Midbrain (tissue), 1 donor: ENCODE measurements at regions not wholly inside any gene's neighbourhood (a gene's known extent, or its start where the extent isn't known, plus 50 kb on each side); places are given as distances from the start of the nearest gene placed in this dataset.

Experiments
- DNase-seq: peaks from one replicate; lab custom pipeline; 2025; lab: John Stamatoyannopoulos, UW

DNA sequence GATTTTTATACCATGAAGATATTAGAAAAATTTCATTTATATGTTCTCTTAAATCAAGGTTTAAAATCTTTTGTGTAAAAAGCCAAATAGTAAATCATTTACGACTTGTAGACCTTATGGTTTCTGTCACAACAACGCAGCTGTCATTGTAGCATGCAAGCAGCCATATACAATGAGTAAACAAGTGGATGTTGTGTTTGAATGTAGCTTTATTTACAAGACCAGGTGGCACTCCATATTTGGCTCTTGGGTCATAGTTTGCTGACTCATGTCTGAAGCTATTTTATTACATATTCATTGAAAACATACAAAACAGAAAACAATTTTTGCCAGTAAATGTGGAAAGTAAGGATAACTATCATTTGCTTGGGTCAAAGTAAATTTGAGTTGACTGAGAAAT, 930.8 kb downstream of the SLITRK5 start:
- DNase-seq, result no peak

DNA sequence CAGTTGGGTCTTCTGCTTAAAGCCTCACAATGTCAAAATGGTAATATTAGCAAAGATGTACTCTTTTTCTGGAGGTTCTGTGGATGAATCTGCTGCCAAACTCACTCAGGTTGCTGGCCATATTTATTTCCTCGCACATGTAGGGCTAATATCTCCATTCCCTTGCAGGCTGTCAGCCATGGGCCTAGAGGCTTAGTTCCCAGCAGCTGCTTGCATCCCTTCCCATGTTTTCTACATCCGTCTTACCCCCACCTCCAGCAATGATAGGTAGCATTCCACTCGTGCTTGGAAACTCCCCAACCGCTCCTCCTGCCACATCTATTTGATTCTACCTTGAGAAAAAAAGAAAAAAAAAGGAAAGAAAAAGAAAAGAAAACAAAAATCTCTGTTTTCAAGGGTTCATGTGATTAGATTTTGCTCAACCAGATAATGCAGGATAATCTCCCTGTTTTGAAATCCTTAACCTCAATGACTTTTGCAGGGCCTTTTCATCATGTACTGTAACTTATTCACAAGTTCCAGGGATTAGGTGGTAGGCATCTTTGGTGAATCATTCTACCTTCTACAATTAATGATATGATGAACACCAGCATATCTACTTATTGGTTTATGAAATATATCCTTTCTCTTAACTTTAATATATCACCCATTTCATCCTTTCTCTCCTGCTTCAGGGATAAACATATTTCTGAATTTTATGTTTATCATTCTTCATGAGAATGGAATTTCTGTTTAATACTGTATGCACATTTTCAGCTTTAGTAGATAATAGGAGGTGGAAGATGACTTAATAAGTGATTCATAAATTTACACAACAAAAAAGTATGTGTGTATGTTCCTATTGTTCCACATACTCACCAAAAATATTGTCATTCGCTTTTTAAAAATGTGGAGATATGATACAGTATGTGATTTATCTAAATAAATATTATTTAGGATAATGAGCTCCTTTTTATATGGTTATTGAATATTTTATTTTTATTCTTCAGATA, 931.9 kb downstream of the SLITRK5 start:
- DNase-seq, result no peak

DNA sequence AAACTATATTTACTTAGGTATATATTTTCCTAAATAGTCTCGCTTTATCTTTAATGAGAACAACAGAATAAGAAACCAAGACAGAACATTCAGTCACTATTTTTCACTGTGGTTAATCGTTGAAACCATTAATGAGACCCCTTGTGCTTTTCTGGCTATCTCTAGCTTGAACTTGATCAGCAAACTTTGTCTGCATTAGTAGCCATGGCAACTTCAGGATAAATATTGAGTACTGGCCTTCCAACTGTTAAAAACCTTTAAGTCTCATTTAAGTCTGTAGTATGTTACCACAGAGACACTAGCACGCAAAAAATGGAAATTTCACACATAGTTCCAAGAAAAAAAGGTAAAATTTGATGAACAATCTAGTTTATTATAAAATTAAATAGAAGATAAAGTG, 946.0 kb downstream of the SLITRK5 start:
- DNase-seq, result no peak

DNA sequence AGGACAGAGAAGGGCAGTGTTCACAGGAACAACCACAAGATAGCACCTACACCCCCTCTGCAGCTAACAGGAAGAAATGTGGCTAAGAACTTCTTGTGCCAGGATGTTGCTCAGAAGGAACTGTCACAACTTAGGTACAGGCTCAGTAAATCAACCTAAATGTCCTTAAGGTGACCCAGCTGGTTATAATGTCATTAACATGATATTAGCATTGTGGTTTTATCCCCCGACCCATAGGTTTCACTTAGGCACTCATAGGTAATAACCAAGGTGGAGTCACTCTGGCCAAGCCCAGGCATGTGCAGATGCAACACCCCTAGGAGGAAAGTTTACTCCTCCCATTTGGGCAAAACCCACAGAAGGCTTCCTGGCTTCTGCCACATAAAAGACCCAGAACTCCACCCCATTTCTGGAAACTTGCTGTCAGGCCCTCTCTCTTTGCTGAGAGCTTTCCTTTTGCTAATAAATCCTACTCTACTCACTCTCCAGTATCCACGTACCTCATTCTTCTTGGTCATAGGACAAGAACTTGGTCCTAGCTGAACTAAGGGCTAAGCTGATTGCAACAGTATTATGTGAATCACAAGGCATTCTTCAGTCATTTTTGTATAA, 951.3 kb downstream of the SLITRK5 start:
- DNase-seq, result no peak

DNA sequence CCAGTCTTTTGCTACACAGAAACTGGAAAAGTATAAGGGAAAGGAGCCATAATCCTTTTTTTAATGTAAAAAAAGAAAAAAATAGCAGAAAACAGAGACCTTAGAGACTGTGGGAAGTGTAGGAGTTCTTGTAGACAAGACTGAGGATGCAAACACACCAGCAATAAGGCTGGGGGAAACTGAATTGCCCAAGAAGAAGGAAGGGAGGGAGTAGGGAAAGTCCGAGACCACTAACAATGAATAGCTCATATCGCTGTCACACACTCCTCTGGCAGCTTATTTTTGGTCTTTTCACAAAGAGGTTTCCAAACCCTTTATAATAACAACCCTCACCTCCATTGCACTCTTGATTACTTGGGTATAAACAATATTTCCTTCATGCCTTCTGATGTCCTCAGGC, 952.0 kb downstream of the SLITRK5 start:
- DNase-seq, result no peak

DNA sequence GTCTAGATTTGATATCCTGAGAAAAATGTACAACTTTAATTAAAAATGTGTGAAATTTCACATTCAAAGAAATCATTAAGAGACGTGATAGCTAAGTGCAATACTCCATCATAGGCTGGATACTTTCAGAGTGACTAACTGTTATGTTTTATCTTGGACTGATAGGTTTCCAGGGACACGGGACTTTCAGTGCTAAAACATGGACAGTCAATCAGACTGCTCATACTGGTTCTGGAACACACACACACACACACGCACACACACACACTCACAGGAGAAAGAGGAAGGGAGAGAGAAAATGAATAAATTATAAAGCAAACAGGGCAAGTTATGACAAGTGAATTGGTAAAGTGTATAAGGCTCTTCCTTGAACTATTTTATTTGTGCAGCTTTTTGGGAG, 955.9 kb downstream of the SLITRK5 start:
- no peak for DNase-seq

GRCh38 chr13:88628882-88629281, 957.7 kb downstream of the SLITRK5 start:
- no peak for DNase-seq

DNA sequence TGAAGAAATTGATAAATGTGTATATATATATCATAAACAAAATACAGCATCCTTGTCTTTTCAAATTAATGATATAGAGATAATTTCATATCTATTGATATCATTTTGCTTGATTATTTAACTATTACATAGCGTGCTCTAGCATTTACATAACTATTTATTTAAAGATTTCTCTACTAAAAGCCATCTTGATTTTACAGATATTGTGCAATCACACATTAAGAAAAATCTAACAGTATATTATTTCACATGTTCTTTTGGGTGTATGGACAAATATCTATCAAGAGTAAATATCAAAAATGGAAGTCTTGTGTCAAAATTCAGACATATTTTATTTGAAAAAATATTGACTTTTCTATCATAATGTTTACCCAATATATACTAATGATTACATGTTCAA, 966.8 kb downstream of the SLITRK5 start:
- no peak for DNase-seq

DNA sequence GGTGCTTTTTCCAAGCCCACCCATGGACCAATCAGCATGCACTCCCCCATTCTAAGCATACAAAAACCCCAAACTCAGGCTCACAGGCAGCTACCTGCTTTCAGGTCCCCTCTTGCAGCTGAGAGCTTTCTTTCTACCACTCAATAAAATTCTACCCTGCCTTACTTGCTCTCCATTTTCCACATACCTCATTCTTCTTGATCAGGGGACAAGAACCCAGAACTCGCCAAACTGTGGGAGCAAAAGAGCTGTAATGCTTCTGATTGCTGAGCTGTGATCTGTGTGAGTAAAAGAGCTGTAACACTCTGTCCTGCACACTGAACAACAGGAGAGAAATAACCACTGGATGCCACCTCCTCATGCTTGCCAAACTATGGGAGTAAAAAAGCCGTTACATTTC, 972.1 kb downstream of the SLITRK5 start:
- DNase-seq, result no peak

DNA sequence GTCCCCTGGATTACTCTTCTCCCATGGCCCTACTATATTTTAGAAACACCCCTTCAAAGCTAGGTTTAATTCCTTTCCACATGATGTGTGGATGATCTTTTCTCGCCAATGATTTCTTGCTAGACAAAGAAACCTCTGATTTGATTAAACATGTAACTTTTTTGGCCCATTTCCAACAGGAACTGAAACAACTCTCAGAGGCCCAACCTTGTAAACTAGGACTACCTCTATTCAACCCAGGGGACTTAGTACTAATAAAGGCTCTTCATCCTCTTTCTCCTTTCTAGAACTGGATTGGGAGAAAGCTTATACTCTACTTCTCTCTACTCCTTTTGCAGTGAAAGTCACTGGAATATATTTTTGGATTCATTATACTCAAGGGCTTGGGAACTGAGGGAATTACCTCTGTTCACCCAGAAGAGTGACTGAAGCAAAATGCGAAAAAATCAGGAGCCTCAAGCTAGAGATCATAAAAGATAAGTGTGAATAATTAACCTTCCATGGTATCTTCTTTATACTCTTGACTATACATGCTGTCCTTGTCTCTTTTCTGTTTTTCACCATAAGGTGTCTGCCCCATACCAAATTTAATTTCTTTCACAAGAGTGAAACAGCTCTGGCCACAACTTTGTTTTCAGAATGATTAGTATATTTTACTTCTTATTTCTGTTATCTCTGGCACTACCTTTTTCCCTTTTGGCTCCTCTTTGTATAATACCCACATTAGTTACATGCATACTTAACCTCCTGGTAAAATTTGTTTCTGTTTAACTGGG, 977.6 kb downstream of the SLITRK5 start:
- no peak for DNase-seq

DNA sequence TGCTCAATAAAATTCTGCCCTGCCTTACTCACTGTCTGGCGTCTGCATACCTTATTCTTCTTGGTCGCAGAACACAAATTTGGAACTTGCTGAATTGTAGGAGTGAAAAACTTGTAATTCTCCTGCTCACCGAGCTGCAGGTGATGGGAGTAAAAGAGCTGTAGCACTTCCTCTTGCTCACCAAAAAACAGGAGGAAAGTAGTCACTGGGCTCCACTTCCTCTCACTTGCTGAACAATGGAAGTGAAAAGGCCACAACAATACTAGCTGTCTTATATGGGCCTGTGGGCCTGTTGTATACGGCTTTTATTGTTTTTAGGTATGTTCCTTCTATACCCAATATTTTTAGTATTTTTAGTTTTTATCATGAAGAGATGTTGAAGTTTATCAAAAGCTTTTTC, 978.7 kb downstream of the SLITRK5 start:
- DNase-seq, result no peak

DNA sequence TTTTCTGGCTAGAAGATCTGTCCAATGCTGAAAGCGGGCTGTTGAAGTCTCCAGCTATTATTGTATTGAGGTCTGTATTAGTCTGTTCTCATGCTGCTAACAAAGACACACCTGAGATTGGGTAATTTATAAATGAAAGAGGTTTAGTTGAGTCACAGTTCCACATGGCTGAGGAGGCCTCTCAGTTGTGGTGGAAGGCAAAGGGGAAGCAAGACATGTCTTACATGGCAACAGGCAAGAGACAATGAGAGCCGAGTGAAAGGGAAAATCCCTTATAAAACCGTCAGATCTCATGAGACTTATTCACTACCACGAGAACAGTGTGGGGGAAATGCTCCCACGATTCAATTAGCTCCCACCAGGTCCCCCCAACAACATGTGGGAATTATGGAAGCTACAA, 980.4 kb downstream of the SLITRK5 start:
- DNase-seq, result no peak

DNA sequence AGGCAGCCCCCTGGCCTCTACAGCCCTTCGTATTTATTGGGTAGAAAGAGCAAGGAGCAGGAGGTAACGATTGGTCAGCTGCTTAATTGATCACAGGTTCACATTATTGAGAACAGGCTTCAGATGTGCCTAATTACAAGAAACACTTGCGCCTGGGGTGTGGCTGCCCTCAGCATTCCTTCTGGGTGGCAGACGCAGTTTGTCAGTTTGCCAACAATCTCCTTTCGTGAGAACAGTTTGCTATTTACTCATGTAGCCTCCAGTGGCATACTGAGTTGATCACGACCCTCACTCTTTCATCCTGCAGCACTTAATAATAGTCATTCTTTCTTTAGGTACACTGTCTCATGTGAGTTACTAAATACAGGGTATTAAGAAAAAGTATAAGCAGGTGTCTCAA, 985.6 kb downstream of the SLITRK5 start:
- no peak for DNase-seq

- no peak for DNase-seq
These were observed 999.3 kb downstream of the SLITRK5 start for GRCh38 chr13:88670509-88670908.

GRCh38 chr13:88674841-88675240, 1003.7 kb downstream of the SLITRK5 start:
- DNase-seq, result no peak

DNA sequence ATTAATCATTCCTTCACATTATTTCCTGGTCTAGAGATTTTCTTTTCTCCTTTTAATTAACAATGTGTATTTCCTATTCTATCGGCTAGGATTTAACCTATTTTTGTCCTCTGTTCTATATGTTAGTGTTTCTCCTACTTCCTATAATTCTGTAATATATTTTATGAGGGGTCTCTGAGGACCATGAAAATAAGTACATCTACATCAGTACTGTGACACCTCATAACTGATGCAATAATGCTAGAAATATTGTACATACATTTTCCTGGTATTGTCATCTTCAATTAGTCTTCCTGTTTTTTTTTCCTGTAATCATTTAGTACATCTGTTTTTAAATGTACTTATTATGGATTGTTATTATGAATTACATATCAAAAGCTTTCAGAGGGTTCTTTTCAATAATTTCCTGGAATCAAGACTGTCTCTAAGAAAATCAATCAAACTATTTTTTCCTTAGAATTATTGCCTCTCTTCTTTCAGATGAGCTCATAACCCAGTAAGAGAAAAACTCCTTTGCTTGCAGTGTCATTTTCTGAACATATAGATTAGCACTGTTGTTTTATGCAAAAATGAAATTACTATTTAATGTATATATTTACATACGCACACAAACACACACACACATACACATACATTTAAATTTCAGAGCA, 1004.3 kb downstream of the SLITRK5 start:
- DNase-seq, result no peak

DNA sequence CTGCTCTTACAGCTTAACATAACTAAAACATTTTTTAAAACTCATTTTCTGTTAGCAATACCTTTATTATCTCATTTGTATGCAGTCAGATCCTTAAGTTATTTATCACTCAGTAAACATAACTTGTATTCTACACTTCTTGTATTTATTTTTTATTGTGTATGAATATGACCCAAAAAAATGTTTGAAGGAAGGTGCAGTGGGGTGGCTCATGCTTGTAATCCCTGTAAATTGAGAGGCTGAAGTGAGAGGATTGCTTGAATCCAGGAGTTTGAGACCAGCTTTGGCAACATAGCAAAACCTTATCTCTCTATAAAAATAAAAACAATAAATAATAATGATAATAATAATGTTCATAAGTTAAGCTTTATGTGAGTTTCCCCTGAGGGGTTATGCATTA, 1004.8 kb downstream of the SLITRK5 start:
- DNase-seq, result no peak

GRCh38 chr13:88685459-88685858, 1014.3 kb downstream of the SLITRK5 start:
- DNase-seq, result no peak

GRCh38 chr13:88701551-88701950, 1030.4 kb downstream of the SLITRK5 start:
- DNase-seq, result no peak

DNA sequence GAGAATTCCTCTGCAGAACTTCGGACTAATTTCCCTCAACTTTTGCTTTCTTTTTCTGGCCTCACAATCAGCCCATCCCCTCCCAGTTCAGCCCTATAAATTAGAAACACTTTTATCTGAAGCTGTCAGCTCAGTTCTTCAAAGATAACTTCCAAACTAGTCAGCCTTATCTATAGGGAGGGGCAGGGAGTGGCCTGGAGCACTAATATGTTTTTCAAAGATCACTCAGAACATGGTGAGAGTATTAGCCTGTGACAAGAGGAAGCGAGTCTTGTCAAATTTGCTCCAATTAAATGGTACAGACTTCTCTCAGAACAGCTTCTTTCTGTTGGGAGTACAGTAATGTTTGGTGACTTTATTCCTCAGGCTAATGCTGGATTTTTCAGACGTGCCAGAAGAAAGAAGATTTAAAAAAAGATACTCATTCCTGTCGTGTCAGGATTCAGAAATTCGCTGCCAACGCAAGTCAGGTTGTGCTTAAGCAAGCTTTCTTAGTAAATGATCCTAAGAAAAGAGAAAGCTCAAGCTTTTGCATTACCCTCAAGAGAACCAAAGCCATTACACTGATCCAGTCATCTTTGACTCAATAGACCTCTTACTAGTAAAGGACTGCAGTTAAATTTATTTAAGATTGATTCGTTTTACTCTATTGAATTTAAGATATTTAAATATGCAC, 1033.6 kb downstream of the SLITRK5 start:
- no peak for DNase-seq

DNA sequence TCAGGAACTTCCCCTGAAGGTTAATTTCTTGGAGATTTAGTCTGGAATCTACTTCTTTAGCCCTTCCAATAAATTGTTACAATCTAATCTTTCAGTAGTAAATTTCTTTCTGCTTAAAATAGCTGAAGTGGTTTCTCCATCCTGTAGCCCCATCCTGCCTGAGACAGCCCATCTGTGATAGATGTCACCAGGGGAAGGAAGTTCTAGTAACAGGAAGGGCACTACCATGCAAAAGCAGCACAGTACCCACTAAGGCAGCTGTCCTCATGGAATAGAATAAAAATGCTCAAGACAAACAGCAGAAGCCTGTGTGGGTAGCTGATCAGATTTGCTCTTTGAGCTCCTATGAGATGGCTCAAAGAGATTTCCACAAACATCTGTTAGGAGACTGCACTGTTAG, 1036.5 kb downstream of the SLITRK5 start:
- DNase-seq, result no peak

DNA sequence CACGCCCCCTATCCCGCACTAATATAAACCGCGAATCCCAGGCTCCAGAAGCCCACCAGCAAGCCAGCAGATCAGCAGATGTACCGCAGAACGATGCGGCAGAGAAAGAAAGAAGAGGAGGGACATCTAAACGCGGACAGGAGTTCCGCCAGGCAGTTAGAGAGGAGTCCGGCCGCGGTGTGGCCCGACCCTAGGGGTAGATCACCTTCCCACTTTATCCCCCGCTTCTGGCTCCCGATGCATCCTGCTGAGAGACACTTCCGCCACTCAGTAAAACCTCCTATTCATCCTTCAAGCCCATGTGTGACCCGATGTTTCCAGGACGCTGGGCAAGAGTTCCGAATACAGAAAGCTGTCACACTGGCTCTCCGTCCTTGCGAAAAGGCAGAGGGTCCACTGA, 1046.8 kb downstream of the SLITRK5 start:
- no peak for DNase-seq
